ENCODE measurements at regions not wholly inside any gene's neighbourhood (a gene's known extent, or its start where the extent isn't known, plus 50 kb on each side); places are given as distances from the start of the nearest gene placed in this dataset.

- no peak for DNase-seq (ENCODE audit: low spot score)
- TF ChIP-seq EZH2phosphoT487 (IDR thresholded peaks at IDR 0.05; ENCODE audit: borderline replicate concordance, low read depth, low read length), result no peak
- H3K27ac ChIP-seq (ENCODE audit: low read depth, low read length, poor library complexity, severe bottlenecking), result no peak overlapping the region
- no peaks in the 10 kb centered on the region for H3K9me3 ChIP-seq (ENCODE audit: low read length)
- BruUV-seq (replicated peaks), result no TSS peak
- peaks cover 23% of the 10 kb centered on the region for H3K4me1 ChIP-seq (ENCODE audit: insufficient read depth, low read length, poor library complexity, severe bottlenecking)
- ChIA-PET CTCF (ENCODE audit: unreplicated experiment) (no interaction called here), POLR2A (interaction anchor here (1.2 kb wide), 1 partner anchor 104 kb away, joined by 4 read pairs; no protein-coding TSS in a partner anchor)
- no peak overlapping the region for H2AFZ ChIP-seq (ENCODE audit: low read length)
- no peaks in the 10 kb centered on the region for H3K9me2 ChIP-seq (ENCODE audit: insufficient read depth, low read length)
- no peaks in the 10 kb centered on the region for H3K36me3 ChIP-seq (ENCODE audit: insufficient read depth, low read length)
- H3K4me3 ChIP-seq (ENCODE audit: low read depth, low read length, poor library complexity, severe bottlenecking), result no peak overlapping the region
- no peak overlapping the region for H3K4me2 ChIP-seq (ENCODE audit: low read length)
- H4K20me1 ChIP-seq (ENCODE audit: insufficient read depth, low read length), result no peaks in the 10 kb centered on the region
- intact Hi-C loops (cut with micrococcal nuclease; ENCODE audit: unreplicated experiment), result no loop called here
- H3K79me2 ChIP-seq (ENCODE audit: insufficient read depth, low read depth, low read length), result no peaks in the 10 kb centered on the region
These were observed 76.5 kb downstream of the ZNF281 start for GRCh38 chr1:200333329-200333728.

GRCh38 chr1:200332716-200333115, 77.1 kb downstream of the ZNF281 start:
- Histone ChIP-seq H3K9me2 (ENCODE audit: insufficient read depth, low read length) (no peaks in the 10 kb centered on the region), H3K9me3 (ENCODE audit: low read length) (no peaks in the 10 kb centered on the region), H2AFZ (ENCODE audit: low read length) (no peak overlapping the region), H3K4me3 (ENCODE audit: low read depth, low read length, poor library complexity, severe bottlenecking) (no peak overlapping the region), H3K36me3 (ENCODE audit: insufficient read depth, low read length) (no peaks in the 10 kb centered on the region), H3K79me2 (ENCODE audit: insufficient read depth, low read depth, low read length) (no peaks in the 10 kb centered on the region), H3K27ac (ENCODE audit: low read depth, low read length, poor library complexity, severe bottlenecking) (no peak overlapping the region), H3K4me1 (ENCODE audit: insufficient read depth, low read length, poor library complexity, severe bottlenecking) (peaks cover 17% of the 10 kb centered on the region), H3K4me2 (ENCODE audit: low read length) (no peak overlapping the region), H4K20me1 (ENCODE audit: insufficient read depth, low read length) (no peaks in the 10 kb centered on the region)
- DNase-seq (ENCODE audit: low spot score), result no peak
- TF ChIP-seq CTCF (conservative IDR thresholded peaks at IDR 0.05; ENCODE audit: low read length) (no peak), EZH2phosphoT487 (IDR thresholded peaks at IDR 0.05; ENCODE audit: borderline replicate concordance, low read depth, low read length) (no peak)
- intact Hi-C loops (cut with micrococcal nuclease; ENCODE audit: unreplicated experiment), result no loop called here
- ChIA-PET CTCF (ENCODE audit: unreplicated experiment) (no interaction called here), POLR2A (interaction anchor here (0.9 to 1.2 kb wide), 2 partner anchors 31 to 105 kb away, joined by 3 to 4 read pairs; no protein-coding TSS in a partner anchor)
- no TSS peak for BruUV-seq (replicated peaks)

DNA sequence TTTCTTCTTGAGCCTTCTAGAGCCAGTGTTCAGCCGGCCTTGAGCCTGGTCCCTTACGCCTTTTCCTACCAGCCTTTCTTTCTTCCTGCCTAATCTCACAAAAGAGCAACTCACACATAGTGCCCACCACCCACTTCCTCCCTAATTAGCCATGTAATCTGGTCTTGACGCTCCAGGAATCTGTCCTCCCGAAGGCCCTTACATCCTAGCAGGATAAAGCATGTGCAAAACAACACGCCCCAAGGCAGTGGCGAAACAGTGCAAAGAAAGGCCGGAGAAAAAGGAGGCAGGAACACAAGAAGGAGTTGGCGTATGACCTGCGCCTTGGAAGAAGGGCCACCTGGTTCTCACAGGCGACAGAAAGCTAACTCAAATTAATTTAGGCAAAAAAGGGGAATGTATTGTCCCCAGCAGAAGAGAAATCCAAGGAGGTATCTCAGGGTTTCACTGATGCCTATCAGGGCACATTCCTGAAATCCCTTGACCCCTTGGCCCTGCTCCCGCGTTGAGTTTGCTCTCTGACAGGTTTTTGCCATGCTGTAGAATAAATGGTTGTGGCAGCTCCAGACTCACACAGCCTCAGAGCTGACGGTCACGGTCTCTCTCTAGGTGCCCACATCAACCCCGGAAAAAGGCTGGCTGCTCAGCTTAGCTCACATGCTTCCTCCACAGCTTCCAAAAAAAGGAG, 79.0 kb downstream of the ZNF281 start:
- POLR2A ChIA-PET, result interaction anchor here (0.6 kb wide), 1 partner anchor 11 kb away, joined by 3 read pairs; no protein-coding TSS in a partner anchor
- Histone ChIP-seq H3K4me3 (ENCODE audit: low read depth, low read length, poor library complexity, severe bottlenecking) (no peak overlapping the region), H3K4me2 (ENCODE audit: low read length) (no peak overlapping the region), H2AFZ (ENCODE audit: low read length) (no peak overlapping the region), H4K20me1 (ENCODE audit: insufficient read depth, low read length) (no peaks in the 10 kb centered on the region), H3K36me3 (ENCODE audit: insufficient read depth, low read length) (no peaks in the 10 kb centered on the region), H3K27ac (ENCODE audit: low read depth, low read length, poor library complexity, severe bottlenecking) (no peak overlapping the region), H3K79me2 (ENCODE audit: insufficient read depth, low read depth, low read length) (no peaks in the 10 kb centered on the region), H3K4me1 (ENCODE audit: insufficient read depth, low read length, poor library complexity, severe bottlenecking) (no peaks in the 10 kb centered on the region), H3K9me2 (ENCODE audit: insufficient read depth, low read length) (no peaks in the 10 kb centered on the region), H3K9me3 (ENCODE audit: low read length) (no peaks in the 10 kb centered on the region)
- no peak for DNase-seq (ENCODE audit: low spot score)
- no peak for TF ChIP-seq EZH2phosphoT487 (IDR thresholded peaks at IDR 0.05; ENCODE audit: borderline replicate concordance, low read depth, low read length)
- no peak for TF ChIP-seq CTCF (conservative IDR thresholded peaks at IDR 0.05; ENCODE audit: low read length)
- intact Hi-C loops (cut with micrococcal nuclease; ENCODE audit: unreplicated experiment), result no loop called here
- BruUV-seq (replicated peaks), result no TSS peak
- CTCF ChIA-PET (ENCODE audit: unreplicated experiment), result no interaction called here
